ENCODE measurements at regions not wholly inside any gene's neighbourhood (a gene's known extent, or its start where the extent isn't known, plus 50 kb on each side); places are given as distances from the start of the nearest gene placed in this dataset.

DNA sequence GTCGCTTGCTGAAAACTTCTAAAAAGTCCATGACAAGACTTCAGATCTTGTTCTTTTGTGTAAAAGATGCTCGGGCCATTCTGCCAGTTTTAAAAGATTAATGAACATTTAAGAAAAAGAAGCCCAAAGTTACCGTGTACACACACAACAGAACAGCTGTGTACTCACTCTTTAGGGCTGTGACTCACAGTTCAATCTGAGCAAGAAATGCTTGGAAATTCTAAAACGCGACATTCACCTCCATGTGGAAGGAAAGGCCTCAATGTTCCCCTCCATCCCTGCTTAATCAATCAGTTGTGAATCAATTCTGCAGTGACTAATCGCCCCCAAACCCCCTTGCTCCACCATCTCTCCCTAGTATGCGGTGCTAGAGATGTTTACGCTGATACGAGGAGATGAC is 609.9 kb upstream of the SALL1 start:
- DNase-seq: no peak

DNA sequence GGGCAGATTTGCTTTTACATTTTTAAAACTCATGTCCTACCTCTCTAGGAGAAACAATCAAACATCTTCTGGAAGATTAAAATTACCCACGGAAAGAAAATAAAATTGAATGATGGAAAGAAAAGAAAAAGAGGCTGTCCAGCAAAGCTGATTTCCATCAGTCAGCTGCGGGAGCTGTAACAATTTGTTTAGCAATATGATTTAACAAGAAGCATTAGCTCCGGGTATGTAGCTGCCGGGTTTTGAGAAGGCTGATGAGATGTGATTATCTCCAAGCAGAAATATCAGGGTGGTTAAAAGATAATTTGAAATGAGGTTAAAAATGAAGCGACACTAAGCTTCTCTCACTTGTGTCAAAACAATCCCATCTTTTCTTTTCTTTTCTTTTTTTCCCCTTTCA is 608.9 kb upstream of the SALL1 start:
- no peak for DNase-seq

DNA sequence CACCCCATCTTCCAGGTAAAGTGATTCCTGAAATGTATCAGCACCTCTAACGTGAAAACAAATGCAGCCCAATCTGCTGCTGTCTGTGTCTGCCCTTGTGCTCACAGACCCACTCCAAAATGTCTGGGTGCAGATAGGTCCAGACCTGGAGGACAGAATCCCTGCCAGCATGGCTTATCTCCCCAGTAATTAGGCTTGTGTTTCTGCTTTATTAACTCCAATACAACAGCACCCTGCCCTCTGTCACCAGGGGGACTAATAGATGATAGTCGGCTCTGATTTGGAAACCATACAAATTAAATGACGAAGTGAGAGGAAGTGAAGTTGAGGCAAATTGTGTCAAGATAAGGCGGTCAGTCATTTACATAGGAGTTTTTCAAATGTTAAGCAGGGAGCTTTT is 608.3 kb upstream of the SALL1 start:
- DNase-seq: no peak

DNA sequence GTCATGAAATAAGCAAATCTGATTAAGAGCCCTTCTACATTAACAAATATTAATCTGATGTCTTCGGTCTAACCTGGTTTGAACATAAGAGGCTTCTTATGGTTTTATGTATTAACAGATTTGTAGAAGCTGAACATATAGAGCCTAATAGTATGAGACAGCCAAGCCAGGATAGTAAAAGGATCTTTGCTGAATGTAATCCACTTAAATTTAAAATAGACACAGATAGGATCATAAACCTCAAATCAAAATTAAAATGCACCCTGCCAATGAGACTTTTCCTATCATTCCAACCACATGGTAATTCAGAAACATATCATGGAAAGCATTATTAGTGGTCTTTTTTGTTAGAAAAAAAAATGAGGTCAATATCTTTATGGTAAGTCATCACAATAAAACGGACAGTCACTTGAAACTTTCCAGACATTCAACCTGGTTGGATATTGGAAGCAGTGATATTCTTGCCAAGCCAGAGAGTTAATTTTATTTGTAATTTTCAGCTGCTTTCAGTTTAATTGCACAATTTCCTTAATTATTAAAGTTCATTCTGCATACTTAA is 606.9 kb upstream of the SALL1 start:
- DNase-seq: no peak

DNA sequence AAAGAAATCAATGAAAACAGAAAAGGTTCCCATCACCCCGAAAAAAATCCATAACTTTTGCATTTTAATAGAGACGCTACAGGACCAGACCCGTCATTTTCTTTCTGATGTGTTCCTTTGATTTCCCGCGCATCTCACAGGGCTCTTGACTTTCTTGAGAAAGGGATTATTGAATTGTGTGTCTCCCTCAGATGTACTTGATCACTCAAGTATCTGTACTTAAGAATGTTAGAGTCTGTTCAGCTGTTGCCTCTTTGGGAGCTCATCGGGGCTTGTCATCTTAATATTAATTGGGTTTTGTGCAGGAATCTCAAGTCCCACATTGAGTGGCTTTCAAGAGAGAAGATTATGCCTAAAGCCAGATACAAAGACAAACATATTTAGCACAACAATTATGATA is 606.4 kb upstream of the SALL1 start:
- DNase-seq: no peak

DNA sequence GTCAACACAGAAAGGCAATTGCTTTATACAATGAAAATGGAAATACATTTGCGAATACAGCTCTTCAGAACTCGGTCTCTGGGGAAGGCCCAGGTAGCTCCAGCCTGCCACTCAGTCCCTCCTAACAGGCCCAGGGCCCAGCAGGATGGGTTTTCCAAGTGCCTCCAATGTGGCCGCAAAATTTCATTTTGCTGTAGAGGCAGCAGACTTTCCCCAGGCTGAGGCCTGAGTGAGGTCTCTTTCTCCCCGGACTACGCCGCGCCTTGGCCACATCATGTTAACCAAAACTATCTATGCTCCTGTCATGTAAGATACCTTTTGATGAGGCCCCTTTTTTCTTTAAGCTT is 606.0 kb upstream of the SALL1 start:
- DNase-seq: no peak

DNA sequence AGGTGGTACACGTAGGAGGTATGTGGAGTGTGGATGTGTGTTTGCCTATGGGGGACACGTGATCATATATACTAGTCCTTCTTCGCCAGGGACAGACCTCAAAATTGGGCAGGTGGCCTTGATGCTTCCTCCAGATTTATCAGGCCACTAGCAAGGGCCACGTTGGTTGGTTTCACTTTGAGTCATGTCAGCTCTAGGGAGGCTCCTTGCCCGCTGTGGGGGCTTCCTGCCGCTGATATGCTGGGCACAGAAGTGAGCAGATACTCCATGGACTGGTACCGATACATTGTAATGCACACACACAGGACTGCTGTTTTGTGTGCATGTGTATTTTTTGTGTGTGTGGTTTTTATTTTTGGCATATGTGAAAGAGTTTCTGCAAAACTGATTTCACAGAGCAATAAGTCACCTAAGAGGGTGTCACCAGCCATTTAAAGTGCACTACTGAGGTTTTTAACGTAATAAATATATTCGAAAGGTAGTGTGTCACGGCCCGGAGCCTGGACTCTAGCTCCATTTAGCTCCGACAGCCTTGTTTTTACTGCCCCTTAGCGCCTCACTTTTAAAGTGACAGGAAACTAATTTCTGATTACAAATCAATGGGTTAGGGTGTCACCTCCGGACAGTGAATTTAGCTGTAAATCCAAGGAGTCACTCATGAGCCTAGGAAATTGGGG is 605.5 kb upstream of the SALL1 start:
- DNase-seq: peak in 1 of 2 donors; percentile 7

DNA sequence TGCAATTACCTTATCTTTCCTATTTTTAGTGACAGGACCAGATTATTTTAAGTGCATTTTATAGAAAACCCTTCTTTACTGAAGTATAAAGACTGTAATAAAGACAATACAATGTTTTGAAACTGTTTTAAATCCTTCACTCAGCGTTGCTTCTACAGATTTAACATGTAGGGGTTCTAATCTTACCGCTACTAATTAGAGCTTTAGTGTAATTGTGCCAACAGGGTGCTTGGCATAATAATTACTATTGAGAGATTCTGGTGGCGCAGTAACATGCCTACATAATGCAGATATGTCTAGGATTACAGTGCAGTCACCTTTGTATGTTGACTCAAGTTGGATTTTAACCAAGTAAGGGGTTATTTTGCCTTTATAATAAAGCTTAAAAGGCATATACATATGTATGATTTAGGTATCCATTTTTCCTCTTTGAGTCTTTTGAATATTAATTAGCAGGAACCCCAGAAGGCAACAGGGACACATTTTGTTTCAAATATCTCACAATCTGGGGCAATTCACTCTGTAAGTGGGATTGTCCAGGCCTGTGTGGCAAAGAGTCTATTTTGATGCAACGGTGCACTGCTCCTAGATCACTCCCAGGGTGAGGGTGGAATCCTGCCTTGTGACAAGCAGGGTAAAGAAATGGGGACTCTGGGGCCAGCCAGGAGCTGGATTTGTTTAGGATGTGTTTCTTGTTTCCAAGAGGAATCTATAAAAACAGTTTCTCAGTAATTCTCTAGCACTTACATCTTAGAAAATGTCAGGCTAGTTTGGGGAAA is 604.7 kb upstream of the SALL1 start:
- DNase-seq: no peak

DNA sequence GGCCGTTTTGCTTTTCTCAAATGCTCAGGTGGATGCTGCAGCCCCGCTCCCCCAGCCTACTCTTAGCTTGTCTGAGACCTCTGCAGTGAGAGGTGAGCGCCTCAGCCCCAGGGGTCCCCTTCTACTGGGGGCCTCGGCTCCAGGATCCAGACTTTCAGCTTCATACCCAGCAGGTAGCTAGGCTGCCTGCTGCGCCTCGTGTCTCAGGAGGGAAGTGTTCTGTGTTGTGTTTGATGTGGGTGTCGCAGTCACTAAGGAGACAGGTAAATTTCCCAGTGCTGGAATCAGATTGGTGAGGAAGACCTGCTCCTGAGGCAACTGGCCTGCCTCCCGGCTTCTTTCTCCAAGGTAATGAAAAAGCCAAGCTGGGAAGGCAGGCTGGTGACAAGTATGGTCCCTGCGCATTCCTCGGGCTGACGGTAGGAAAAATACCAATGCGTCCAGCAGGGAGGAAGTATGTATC is 604.0 kb upstream of the SALL1 start:
- no peak for DNase-seq

DNA sequence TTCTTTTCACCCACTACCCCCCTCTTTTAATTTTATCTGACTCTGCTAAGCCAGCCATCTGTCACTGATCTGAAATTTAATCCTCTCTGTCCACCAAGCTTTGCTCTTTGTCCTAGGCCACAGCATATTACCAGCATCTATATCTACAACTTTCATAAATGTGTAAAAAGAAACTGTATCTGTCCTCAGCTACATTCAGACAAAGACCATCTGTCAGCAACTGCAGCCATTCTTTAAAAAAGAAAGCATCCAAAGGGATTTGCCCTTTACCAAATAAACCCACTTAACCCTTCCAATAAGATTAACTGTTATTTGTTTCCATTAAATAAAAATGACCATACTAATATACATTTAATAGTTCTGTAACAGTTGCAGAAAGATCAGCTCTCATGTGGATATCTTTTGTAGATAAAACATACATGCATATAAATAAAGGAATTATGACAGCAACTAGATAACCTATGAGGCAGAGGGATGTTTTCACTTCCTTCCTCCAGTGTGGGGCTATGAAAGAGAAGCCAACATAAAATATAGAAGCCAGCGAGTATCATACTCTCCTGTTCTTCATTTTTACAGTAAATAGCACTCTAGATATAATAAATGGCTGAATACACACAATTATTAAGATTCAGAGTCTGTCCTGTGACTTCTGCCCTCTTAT is 602.5 kb upstream of the SALL1 start:
- DNase-seq: no peak

DNA sequence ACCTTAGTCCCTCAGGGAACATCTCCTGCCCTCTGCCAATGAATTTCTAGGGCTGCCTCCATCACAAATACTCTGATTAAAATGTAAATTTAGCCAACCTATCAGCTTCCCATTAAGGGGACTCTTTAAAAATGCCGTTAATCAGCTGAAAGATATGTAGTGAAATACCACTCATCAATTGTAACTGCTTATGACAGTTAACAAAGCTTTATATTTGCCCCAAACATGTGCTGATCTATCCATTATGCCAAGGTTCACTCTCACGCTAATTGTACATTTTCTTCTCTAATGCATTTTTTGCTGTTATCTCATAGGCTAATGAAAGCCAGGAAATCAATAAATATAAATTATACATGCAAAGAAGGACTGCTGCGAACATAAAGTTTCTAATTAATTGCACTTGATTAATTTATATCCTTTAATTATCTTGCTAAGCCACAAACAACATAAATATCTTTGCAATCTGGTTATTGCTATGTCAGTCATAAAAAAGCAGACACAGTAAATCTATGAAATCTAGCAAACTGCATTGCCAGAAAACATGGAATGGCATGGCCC is 601.4 kb upstream of the SALL1 start:
- DNase-seq: no peak

DNA sequence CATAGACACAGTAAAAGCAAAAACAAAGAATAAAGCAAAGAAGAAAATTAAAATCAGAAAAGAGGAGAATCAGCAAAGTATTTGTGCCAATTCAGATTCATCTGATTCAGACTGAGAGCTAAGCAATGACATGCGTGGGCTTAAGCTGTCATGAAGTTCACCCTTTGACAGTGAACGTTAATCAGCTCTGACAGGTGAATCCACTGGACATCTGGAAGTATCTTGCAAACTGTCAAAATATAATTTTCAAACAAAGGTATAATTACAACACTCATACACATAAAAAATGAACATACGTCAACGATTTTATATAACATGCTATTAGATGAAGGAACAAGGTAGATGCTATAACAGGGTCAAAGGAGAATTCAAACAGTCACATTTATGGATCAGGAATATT is 596.3 kb upstream of the SALL1 start:
- no peak for DNase-seq

DNA sequence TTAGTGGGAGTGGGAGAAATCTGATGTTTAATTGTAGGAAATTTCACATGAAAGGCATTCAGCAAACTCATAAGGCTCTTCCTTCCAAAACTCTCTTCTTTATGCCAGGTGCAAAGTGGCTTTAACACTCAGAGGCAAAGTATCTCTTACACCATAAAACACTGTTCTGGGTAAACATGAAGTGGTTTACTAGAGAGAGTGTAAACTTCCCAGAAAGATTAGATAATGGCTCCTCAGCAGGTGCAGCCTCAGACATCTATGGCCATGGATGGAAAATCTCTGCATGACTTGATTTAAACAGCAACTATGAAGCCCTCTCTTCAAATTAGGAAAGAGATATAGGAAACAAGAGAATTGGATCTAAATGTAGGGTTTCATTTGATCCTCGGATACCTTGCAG is 583.1 kb upstream of the SALL1 start:
- no peak for DNase-seq

DNA sequence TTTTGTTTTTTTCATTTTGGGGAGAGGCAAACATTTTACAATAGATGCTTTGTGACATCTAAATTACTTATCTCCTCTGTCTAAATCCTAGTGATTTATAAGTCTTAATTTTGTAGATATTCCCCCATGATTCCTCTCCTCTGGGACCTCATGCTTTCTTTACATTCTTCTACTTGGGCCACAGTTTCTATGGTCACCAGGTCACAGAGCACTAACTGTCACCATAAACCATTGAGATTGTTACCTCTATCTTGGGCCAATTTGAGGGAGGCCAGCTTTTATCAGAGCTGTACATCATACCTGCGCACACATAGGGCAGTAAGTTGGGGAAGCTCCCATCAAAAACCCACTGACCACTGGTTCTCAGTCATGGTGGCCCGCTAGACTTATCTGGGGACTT is 582.1 kb upstream of the SALL1 start:
- no peak for DNase-seq

DNA sequence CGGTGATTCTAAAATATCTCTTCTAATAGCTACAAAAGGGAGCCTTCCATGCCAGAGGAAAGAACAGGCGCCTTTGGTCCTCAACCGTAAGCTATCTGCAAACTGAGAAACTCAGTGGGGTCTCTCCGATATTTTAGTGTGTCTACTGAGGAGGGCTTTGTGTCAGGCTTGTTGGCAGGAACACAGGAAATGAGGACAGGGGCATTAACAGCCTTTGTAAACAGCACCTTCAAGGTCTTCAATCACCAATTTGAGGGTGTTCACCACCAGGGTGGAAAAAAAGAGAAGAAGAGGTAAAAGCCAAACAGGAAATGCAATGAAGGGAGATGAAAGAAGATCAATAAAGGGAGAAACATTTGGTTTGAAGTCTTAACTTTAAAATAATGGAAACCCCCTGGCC is 580.1 kb upstream of the SALL1 start:
- DNase-seq: no peak

DNA sequence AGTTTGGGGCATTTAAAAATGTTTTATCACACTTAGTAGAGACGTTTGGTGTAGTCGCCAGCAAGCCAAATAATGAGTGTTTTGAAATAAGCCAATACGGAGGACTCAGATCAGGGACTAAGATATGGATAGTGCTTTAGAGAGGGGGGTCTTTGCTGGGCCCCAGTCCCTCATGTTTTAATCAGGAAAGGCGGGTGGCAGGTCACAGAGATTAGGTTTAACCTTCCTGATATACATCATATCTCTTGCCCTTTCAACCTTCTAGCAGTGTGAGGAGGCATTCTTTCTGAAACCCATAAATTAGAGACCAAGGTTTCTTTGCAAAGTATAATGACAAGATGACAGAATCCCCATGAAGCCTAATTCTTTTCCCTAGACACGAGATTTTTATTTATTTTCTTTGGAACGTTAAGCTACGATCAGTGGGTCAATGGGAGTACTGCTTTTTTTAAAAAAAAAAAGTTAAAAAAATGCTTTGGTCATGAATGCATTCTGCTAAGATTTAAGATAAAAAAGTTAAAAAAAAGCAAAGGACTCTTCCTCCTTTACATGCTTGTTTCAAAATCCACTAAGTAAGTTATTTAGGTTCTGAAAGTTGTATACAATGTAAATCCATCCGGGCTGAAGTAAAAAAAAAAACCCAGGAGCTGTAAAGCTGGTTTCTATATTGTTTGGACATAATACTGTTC is 572.1 kb upstream of the SALL1 start:
- no peak for DNase-seq

DNA sequence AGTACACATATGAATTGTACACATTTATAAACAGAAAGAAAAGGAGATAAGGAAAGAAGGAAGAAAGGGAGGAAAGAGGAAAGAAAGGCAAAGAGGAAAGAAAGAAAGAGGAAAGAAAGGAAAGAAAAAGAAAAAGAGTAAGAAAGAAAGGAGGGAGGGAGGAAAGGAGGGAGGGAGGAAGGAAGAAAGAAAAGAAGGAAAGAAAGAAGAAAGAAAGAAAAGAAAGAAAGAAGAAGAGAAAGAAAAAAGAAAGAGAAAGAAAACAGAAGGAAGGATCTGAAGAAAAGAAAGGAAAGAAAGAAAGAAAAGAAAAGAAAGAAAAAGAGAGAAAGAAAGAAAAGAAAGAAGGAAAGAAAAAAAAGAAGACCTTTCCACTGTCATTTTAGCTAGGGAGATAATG is 571.4 kb upstream of the SALL1 start:
- DNase-seq: no peak

DNA sequence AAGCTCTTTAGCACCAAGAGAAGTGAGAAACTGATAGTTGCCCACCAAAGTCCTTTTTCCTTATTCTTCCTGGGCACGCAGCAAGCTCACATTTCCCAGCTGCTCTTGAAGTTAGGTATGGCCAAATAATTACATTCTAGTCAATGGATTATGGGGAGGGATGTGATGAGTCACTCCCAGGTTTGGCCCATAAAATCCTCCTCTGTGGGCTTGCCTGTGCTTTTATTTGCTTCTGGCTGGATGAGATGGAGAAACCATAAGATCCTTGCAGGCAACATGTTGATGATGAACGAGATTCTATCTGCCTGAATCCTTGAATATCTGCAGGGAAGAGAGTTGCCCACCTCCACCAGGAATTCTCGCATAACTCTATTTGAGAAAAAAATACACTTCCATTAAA is 568.3 kb upstream of the SALL1 start:
- DNase-seq: no peak

DNA sequence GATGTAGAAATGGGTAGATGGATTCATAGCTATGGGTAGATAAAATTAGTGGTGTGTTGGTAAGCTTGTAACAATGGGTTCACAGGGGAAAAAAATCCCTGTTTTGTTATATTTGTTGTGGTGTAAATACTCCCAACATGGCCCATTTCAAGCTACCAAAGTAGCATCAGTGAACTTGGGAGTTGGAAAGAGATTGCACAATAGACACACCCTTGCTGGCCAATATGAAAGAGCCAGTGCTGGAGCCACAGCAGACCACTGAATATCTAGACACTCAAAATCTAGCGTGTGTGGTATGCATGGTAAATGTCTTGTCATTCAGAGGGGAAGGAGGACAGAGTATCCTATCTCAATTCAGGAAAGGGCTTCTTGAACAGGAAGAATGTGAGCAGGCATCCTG is 565.1 kb upstream of the SALL1 start:
- DNase-seq: no peak

DNA sequence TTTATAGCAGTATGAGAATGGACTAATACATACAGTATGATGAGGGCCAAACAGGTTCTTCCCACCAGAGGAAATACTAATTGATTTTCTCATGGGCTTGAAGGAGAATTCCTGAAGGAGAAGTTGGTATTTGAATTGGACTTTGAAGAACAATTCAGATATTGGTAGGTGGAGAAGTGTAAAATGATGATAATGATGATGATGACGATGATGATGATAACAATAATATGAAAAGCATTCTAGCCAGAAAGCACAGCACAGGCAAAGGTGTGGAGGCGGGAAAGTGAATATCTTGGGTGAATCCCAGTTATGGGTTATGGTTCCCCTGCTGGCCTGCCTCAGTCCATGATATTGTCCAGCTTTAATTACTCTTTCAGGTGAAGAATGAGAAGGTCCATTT is 562.4 kb upstream of the SALL1 start:
- DNase-seq: no peak

DNA sequence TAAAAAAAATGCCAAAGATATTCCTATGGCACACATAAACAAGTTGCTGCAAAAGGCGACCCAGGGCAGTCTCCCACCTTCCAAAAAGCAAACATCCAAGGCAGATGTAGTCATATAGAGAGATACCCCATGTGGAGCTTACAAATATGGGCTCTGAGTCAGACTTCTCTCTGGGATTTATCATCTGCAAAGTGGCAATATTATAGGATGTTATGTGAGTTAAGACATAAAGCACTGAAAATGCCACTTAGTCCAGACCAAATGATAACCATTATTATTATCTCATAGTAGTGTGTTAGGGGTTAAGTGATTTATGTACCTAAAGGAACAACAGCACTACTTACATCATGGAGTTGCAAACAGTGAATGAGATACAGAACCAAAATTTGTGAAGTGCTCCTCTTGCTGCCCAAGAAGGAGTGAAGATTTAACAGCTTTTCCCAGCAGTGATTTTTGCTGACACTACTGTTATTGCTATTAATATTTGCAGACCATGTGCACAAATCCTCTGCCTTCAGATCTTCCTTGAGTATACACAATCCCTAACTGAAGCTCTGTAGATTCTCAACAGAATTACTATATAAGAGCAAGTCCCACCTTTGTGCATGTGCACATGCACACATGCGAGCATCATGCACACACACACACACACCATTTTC is 560.0 kb upstream of the SALL1 start:
- no peak for DNase-seq

DNA sequence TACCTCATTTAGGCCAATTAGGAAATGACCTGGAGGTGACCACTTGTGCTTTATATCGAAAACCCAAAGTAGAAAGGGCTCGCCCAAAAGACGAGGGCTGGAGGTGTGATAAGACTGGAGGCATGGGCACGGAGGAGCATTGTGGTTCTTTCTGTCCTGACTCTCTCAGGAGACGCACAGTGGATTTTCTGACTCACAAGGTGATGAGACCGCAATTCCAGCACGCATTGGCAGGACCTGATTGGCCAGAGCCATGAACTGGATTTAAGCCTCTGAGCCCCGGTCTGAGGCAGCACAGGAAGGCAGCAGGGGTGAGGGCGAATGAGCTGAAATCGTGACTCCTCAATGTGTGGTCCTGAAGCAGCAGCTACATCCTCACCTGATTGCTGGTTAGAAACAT is 559.1 kb upstream of the SALL1 start:
- DNase-seq: no peak

Measured in hippocampal formation (tissue), 2 donors.